GM13977 (cell line): ENCODE measurements at regions not wholly inside any gene's neighbourhood (a gene's known extent, or its start where the extent isn't known, plus 50 kb on each side); places are given as distances from the start of the nearest gene placed in this dataset.

ENCODE experiments used
- DNase-seq: peaks from one replicate; pipeline ENCODE4 v3.0.0; 2012; ENCODE audit warnings: low spot score
- CTCF ChIP-seq: IDR thresholded peaks from 2 replicates; pipeline ENCODE4 v1.5.1; 2012; ENCODE audit warnings: mild to moderate bottlenecking, control low read depth; ENCODE audit not compliant: insufficient read depth; ENCODE audit errors: extremely low read depth, missing control alignments
- in situ Hi-C: fragments of 300-500 bp; cut with MboI; formaldehyde crosslinking; loops from one replicate; pipeline ENCODE4 v1.12.0; 2022; ENCODE audit warnings: low sequenced_read_pairs, low pct_unique_long_range_greater_than_20kb, mixed read lengths, inconsistent platforms; ENCODE audit not compliant: unreplicated experiment

DNA sequence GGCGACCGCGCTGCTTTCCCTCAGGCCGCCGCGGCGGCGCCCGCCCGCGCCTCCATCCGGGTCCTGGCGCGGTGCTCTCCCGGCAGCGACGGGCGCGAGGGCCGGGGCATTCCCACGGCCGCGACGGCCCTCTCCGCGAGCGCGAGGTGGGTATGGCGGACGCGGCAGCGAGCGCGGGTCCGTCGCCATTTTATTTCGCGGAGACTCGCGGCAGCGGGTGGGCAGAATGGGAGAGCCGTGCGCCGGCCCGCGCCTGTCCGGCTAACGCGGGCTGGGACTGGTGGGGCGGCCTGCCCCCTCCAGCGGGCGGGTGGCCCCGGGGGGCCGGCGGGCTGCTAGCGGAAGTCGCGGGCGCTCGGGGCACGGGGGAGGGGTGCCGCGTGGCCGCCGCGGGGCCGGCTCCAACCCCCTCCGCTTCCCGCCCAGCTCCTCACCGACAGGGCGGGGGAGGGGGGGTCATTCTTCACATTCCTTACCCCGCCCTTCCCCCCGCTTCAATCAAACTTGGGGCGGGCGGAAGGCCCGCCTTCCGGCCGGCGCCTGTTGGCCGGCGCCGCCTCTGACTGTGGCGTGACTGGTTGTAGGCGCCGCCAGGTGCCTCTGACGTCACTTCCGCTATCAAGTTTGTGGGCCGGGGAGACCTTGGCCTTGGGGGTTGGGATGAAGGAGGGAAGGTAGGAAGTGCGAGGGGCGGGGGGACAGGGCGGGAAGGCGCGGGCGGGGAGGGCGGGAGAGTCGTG lies 82.1 kb downstream of the PTPDC1 start:
- peak; percentile 95 for DNase-seq
- TF ChIP-seq CTCF: no peak
- in situ Hi-C loops: no loop called here

- DNase-seq: no peak
- TF ChIP-seq CTCF: no peak
- in situ Hi-C loops: no loop called here
Measured at GRCh38 chr9:94166976-94167346, 82.7 kb downstream of the PTPDC1 start.

- no peak for DNase-seq
- in situ Hi-C loops: no loop called here
- no peak for TF ChIP-seq CTCF
Measured at GRCh38 chr9:94167376-94167890, 83.2 kb downstream of the PTPDC1 start.

DNA sequence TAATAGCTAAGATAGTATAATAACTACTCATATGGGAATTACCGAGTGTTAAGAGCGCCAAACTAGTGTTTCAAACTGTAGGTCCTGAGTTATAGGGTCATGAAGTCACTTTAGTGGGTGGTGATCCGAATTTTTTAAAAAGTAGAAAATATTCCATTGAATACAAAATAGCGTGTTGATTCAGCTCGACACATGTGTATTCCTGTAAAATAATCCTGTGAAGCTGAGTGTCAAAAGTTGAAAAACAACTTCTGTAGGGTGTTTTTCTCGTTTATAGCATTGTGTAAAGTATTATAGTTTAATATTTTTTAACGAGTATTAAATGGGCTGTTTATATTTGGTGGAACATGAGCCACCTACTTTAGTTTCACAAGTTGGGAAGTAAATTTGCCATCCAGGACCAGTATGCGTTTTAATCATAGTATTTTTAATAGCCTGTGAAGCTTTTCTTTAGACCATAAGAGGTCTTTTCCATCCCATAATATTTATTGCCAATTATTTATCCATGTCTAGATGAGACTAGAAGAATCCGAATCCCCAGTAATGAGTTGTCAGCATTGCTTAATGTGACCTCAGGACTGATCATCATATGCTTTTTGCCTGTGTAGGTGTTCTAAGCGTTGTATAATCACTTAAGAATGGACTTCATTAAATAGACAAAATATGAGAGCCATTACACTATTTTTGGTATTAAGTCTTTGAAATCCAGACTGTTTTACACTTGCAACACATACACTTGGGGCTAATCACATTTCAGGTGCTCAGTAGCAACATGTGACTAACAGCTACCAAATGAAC lies 84.1 kb downstream of the PTPDC1 start:
- no peak for DNase-seq
- no peak for TF ChIP-seq CTCF
- in situ Hi-C loops: no loop called here

DNA sequence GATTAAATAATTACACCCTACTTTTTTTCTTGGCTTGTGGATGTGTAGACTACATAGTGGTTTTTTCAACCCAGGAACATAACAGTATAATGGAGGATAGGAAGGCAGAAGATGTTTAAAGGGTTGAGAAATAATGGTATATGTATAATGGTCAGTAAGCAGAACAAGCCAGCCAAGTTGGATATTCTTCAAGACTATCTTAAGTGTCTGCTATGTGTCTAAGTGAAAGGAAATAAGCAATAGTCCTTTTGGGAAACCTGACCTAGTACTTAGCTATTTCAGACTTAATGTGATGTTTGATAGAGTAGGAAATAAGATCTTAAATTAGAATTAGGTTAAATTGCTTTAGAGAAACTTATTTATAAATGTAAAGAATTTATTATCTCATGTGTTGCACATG lies 85.7 kb downstream of the PTPDC1 start:
- in situ Hi-C loops: no loop called here
- DNase-seq: no peak
- no peak for TF ChIP-seq CTCF

DNA sequence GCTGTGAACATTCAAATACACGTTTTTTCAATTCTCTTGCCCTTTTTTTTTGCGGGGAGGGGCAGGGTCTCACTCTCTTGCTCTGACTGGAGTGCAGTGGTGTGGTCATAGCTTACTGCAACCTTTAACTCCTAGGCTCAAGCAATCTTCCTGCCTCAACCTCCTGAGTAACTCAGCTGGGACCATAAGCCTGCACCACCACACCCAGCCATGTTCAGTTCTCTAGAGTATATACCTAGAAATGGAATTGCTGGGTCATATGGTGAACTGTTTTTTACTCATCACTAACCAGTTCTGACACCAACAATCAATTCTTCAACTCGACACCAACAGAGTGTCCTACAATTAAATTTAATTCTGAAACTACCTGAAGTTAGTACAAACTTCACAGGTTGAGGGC lies 85.5 kb upstream of the ZNF169 start:
- in situ Hi-C loops: no loop called here

More for the DNA sequence above, 85.5 kb upstream of the ZNF169 start:
- DNase-seq: no peak
- TF ChIP-seq CTCF: no peak
